Fibroblast of upper back skin (primary cell): ENCODE measurements at regions not wholly inside any gene's neighbourhood (a gene's known extent, or its start where the extent isn't known, plus 50 kb on each side); places are given as distances from the start of the nearest gene placed in this dataset.
A peak's percentile ranks its signal among the peaks of the same experiment; 100 is the strongest.
"Not testable (repeated sequence)": the region's sequence is repeated elsewhere in the genome, so short reads cannot be mapped to it uniquely, and the experiment has no call there.

Experiments used
- DNase-seq: peaks from one replicate; pipeline ENCODE4 v3.0.0-alpha.2; 2013

DNA sequence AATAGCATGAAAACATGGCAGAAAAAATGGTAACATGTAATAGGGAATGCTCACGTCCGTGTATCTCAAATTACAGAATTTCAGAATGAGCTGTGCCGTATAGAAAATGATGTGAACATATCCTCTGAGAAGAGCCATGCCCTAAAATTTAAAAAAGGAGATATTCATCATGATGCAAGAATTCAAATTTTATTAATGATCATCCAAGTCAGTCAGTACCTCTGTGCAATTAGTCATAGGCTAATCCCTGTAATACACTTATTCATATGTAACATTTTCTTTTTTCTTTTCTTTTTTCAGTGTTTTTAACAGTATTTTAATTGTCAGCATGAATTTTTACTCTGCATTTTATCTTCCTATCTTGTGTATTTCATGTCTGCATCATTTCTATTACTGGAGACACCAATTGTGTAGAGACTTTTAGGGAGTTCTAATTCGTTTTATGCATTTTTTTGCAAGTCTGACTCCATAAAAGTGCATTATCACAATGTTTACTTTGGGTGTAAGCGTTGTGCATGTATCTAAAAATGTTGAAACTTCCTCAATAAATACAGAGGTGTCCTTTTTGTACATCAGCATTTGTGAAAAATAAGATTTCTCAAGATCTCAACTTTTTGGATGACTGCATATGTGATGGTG lies 1103.7 kb upstream of the CELF2 start:
- DNase-seq, result no peak

DNA sequence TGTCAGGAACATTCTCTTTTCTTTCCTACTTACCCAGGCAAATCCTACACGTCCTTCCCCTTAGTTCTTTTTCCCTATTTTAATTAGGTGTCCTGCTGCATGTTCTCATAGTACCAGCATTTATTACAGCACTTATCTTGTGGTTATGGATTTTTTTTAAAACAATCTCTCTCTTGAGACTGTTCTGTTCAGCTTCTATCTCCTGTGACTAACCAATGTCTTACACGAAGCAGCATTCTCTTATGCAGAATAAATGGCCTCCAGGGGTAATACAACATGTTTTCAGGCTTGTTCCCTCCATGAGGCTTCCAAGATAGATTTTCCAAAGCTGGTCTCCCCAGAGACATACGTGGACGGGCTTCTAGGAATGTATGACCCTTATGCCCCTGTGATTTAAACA lies 1096.1 kb upstream of the CELF2 start:
- DNase-seq, result no peak

DNA sequence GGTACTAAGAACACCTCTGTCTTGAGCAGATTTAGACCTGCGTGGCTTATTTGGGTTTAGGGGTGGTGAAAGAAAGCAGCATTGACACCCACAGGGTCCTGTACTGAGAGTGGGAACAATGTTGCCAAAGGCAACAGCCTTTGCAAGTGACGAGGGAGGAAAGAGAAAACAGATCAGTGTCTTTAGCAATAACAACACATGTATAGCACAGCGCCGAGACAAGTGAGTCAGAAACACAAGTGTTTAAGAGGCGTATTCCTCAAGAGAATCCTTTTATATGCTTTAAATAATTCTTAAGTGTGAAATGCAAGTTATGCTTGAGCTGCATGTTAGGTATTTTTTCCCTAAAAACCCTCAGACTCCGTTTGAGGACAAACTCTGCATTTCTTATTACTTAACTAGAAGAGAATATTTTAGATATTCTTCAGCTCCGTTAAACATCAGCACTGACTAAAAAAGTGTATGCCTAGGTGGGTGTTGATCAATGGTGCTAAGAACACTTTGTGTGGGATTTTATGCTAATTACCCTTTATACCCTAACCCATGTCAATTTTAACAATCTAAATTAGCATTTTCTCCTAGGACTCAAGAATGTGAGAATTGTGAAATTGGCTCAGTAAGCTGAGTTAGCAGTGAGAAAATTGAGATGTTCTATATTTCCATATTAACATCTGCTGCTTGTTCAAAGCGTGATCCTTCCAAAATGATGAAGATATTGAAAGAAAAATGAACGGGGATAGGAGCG lies 1095.4 kb upstream of the CELF2 start:
- DNase-seq, result no peak

DNA sequence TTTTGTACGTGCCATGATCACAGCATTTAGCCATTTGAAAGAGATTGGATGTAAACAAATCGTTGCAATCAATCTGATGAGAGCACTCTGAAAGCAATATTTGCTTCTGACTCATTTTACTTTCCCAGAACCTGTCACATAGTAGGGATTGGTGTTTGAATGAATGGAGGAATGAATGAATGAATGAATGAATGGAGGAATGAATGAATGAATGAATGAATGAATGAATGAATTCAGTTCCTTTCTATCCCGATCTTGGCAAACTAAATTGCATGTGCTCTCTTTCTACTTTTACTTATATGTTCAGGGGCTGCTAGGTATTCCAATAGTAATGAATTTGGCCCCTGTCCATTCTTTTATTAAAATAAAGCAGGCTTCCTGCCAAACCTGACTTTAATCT lies 1091.7 kb upstream of the CELF2 start:
- no peak for DNase-seq

DNA sequence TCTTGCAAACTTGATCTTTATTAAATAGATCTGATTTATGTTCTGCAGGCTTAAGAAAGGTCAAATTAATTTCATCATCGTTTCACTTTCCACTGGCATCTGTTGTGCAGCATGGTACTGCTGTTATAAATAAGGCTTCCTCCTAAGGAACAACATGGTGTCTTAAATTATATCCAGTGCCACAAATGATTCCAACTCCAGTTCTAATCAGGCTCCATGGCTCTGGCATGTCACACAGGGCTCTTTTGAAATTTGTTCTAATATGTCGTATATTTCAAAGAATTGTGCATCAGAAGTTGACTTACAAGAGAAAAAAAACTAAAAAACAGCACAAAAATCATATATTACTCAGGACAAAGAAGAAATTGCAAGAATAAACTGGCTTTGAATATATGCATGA lies 1090.8 kb upstream of the CELF2 start:
- DNase-seq, result no peak

DNA sequence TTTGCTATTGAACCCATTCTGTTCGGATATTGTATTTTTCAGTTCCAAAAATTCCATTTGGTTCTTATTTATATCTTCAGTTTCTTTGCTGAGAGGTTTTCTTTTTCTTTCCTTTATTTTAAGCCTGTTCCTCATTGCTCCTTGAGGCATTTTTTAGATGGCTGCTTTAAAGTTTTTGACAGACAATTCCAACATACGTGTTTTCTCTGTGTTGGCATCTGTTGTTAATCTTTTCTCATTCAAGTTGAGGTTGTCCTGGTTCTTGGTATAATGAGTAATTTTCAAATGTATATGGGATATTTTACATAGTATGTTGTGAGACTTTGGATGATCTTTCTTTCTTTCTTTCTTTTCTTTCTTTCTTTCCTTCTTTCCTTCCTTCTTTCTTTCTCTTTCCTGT lies 1078.0 kb upstream of the CELF2 start:
- DNase-seq, result no peak

DNA sequence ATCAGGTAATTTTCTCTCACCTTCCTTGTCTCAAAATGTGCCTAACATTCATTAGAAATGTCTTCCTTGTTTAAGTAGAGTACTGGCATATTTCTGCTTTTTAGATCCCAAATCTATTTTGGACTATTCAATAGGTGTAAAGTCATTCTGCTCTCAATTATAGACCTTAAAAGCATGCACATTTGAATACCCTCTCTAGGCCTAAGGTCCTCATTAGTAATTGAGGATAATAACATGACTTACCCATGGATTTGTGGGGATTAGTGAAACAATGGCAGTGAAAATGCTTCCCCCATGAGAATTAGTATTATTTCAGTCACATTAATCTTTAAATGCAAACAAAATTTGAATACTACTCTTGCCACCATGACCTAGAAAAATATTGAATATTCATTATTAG lies 1073.0 kb upstream of the CELF2 start:
- no peak for DNase-seq

DNA sequence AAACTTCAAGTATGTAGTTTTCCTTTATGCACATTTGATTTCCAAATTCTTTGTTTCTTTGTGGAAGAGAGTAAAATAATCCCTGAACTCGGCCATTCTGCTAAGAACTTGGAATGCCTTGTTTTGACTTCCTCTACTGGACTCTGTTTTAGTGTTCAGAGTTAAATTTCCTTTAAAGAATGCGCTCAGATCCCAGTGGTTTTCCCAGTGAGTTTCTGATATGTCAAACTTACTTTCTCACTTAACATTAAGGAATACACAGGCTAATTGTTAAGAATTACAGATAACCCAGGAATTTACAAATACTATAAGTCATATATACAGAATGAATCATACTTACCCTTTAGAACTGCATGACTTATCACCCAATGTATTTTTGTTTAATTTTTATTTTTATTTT lies 1067.6 kb upstream of the CELF2 start:
- peak; percentile 20 for DNase-seq

DNA sequence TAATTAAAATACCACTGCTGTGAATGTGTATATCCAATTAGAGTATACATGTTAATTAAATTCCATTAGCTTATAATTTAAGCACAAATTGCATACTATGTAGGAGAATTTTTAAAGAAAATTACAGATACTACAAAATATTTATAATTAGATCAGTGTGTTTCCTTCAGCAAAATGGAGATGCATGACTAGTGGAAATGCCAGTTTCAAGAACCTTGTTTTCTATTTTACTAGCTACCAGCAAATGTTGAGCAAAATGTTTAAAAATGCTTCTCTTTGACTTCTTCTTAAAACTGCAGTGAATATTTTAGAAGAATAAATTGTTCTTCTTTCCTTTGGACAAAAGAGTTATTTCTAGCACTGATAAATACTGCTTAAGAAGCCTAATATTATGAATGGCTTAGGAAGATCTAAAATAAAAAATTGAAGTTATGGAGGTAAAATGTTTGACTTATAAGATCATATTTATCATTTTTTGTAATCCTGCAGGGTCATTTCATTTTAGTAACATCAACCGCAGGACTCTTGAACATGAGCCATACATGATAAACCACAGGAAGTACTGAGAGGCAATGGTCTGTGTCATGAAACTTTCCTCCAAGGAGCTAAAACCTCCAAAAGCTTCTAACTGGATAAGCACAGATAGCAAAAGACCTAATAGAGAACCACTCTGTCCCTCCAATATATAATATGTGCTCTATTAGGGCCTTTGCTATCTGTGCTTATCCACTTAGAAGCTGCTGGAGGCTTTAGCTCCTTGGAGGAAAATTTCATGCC lies 1066.0 kb upstream of the CELF2 start:
- DNase-seq, result peak; percentile 86

DNA sequence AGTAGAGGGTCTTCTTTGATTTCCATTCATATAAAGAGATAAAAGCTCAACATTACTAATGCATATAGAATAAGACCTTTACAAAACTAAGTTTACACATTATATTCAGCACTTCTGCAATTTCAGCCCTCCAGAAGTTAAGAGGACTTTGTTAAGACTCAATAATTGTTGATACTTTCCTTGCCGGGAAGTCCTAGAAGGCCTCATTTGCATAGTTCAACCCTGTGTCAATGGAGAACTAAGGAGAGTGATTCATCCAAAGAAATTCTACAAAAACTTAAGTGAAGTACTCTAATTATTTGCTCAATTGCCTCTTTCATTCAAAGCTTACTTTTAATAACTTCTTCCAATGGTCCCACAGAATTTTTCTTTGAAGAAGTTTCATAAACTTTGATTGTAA lies 1060.3 kb upstream of the CELF2 start:
- peak; percentile 79 for DNase-seq

DNA sequence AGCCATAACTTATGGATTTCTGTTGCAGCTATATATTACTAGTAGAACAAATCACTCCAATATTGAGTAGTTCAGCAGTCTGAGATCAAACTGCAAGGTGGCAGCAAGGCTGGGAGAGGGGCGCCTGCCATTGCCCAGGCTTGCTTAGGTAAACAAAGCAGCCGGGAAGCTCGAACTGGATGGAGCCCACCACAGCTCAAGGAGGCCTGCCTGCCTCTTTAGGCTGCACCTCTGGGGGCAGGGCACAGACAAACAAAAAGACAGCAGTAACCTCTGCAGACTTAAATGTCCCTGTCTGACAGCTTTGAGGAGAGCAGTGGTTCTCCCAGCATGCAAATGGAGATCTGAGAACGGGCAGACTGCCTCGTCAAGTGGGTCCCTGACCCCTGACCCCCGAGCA lies 1059.8 kb upstream of the CELF2 start:
- DNase-seq, result not testable (repeated sequence)

DNA sequence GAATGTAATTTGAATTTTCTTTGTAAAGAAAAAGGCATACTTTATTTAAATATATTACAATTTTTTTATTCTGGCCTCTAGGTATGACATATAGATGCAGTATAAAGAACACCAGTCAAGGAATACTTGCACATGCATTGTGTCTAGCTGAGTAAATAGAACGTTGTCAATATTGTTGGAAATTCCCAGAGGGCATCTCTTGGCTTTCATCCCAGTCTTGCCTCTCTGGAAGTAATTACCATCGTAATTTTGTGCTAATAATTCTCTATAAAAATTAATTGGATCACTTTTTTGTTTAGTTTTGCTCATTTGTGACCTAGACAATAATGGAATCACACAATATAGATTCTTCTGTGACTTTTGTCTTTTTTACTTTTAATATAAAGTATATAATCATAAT lies 1052.3 kb upstream of the CELF2 start:
- DNase-seq, result no peak

DNA sequence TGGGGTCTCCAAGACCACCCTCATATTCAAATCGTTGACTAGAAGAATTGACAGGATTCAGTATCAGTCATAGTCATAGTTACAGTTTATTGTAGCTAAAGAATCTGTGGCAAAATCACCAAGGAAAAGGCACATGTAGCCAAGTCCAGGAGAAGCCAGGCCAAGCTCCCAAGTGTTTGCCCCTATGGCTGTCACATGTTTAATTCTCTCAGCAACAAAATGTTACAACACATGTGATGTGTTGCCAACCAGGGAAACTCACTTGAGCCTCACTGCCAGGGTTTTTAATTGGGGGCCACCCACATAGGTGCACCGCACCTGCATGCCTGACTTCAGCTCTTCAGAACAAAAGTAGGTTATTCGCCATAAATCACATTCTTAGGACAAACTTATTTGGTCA lies 1030.9 kb upstream of the CELF2 start:
- DNase-seq, result no peak

DNA sequence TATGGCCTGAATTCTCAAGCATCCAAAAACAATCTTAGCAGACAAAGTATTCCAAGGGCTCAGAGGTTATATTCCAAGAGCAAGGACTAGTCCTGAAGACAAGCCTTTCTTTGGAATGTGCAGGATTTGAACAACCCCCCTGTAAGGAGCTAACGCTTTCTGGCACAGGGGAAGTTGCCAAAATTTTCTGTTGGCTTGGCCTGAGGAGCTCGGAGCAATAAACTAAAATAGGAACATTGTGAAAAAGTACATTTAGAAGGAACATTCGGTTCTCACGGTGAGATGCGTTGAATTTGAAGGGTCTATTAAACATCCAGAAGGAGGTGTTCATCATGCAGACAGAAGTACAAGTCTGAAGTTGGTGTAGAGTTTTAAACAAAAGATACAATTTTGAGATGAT lies 1030.5 kb upstream of the CELF2 start:
- no peak for DNase-seq

DNA sequence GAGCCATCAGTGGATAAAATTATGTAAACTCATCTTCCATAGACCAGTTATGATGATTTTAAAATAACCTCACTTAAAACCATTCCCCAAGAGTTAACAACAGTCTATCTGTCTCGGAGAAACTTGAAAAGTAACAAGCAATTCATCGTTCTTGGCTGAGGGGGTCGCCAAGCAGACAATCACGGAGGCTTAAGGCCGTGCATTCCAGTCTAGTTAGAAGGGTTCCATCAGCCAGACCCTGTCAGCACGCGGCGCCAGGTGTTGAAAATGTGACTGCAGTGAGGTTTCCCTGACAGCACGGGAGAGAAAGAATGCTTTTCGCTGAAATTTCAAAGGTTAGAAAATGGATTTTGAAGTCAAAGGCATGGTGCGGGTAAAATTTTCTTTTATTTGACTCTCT lies 1025.0 kb upstream of the CELF2 start:
- DNase-seq, result peak; percentile 66

DNA sequence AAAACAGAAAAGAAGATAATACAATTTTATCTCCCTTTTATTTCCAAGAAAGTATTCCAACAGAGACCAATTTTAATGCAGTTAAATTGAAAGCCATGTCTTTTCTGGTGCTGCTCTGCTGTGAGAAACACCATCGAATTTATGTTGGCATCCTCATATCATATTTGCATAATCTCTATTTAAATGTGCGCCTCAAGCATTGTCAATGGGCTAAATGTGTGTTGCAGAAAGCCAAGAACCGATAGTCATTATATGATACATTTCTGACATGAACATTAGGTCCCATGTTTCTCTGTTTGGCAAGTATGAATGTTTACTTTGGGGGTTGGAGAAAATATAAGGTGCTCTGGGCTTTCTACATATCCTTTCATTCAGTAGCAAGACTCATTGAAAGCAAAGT lies 1023.5 kb upstream of the CELF2 start:
- DNase-seq, result no peak

DNA sequence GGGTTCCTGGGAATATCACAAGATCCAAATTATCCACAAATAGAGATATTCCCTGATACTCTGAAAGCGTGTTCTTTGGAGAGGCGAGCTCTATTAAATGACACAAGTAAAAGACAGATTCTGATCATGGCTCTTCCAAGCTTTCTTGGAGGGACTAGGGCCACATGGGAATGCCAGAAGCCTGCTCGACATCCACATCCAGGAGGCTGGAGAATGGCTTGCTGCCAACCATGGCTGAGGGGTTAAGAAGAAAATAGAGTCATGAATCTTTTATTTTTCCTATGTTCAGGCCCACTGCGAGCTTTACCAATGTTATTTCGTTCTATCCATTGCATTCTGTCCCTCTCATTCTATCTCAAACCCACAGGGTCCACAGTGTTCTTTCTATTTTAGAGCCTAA lies 1018.0 kb upstream of the CELF2 start:
- DNase-seq, result no peak

DNA sequence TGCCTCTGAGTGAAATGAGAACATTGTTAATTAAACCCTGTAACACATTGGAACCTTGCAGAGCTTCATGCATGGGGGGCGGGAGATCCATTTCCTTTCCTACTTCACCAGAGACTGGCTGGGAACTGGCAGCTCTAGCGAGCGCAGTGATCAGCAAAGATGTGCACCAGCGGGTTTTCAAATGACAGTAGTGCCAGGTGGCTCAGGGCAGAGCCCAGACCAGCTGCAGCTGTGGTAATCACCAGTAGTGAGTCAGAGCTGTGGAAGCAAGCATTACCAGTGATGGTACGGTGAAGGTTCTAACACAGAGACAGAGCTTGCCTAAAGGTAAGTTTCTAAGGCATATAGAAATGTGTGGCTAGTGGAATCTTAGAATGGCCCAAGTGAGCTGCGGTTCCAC lies 1009.7 kb upstream of the CELF2 start:
- no peak for DNase-seq

DNA sequence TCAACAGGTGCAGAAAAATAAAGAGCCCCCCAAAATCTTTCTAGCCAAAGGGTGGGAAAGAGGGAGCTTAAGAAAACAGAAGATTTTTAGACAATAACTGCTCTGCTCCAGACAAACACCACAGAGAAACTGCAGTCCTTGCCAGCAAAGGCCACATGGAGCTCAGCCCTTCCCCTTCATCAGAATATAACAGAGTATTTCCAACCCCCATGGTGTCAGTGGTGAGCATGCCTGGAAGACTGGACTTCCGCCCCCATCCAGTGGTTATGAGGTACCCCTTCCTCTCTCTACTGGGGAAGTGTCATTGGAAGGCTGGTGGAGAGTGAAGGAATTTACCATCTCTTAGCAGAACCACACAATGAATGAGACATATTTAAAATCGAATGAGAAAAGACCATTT lies 1007.3 kb upstream of the CELF2 start:
- no peak for DNase-seq

DNA sequence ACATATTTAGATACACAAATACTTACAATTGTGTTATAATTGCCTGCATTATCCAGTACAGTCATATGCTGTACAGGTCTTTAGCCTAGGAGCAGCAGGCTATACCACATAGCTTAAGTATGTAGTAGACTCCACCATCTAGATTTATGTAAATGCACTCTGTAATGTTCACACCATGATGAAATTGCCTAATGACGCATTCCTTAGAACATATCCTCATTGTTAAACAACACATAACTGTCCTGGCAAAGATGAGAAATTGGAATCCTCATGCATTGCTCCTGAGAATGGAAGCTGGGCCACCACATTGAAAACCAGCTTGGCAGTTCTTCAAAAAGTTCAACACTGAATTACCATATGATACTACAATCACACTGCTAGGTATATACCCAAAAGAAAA lies 1002.8 kb upstream of the CELF2 start:
- peak; percentile 63 for DNase-seq

DNA sequence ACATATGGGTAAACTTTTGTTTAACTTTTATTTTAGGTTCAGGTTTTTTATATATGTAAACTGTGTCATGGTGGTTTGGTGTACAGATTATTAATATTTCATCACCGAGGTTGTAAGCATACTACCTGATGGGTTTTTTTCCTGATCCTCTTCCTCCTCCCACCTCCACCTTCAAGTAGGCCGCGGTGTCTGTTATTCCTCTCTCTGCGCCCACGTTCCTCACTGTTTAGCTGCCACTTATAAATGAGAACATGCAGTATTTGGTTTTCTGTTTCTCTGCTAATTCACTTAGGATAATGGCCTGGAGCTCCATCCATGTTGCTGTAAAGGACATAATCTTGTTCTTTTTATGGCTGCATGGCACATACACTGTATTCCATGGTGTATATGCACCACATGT lies 1000.0 kb upstream of the CELF2 start:
- no peak for DNase-seq

DNA sequence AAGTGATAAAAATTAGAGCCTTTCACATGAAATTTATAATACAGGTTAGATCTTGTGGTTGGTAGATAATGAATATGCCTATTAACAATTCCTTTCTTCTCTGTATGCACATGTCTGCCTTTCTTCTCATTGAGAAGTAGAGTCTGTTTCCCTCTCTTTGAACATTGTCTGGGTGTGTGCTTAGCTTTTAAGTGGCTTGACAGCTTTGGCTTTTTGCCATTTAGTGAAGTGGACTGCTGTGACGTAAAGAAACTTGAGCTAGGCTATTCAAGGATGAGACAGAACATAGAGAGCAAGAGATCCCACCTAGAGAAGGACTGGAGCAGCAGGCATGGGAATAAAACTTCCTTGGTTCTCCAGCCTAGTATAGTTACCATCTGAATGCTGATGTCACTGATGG lies 996.7 kb upstream of the CELF2 start:
- no peak for DNase-seq

DNA sequence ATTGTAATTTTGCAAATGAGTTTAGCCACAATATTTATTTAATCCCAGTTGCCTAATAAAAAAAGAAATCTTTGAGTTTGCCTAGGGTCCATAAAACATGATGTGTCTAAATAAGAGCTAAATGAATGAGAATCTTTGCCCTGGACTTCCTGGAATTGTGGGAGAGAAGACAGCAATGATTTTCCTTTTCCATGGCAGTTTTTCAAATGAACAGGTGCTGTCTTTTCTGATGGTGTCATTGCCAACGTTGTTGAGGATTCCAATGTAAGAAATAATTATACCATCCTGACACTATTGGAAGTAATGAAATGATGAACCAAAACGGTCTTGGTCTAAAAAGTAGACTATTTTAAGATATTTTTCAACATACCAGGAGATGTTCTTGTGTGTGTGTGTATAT lies 984.7 kb upstream of the CELF2 start:
- no peak for DNase-seq

DNA sequence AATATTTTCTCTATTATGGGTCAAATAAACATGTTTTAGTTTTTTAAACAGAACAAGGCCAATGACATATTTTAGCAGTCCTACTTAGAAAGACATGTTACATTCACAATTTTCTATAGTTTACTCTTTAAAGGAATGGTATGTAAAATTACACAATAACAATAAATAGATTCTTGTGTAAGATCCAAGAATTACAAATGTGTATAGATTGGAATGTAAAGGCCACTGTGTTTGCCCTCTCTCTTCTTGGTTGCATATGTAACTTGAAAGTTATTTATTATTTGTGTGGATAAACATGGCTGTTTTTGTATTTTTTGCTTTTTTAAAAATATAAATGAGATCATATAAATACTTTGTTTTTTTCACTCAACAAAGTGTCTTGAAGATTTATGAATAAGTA lies 979.3 kb upstream of the CELF2 start:
- peak; percentile 39 for DNase-seq
